Cardiac fibroblast (primary cell): ENCODE measurements at regions not wholly inside any gene's neighbourhood (a gene's known extent, or its start where the extent isn't known, plus 50 kb on each side); places are given as distances from the start of the nearest gene placed in this dataset.

Experiments used
- DNase-seq, 2 donors: peaks; one replicate each; pipeline versions ENCODE4 v3.0.0 to v3.0.0-alpha.2; 2010; ENCODE audit warnings: low read depth in 2 of 2
- H3K4me3 ChIP-seq, 2 donors: replicated peaks in 1 of 2; 1 replicate in 1 of 2; 2 replicates in 1 of 2; pipeline ENCODE4 v1.5.1; 2011; ENCODE audit warnings: low read depth in 2 of 2, low read length in 2 of 2, mild to moderate bottlenecking in 2 of 2, moderate library complexity in 1 of 2
- CTCF ChIP-seq: IDR thresholded peaks from one replicate; pipeline ENCODE4 v1.5.1; 2011; ENCODE audit warnings: low read depth, mild to moderate bottlenecking, low read length, inconsistent platforms

- TF ChIP-seq CTCF, result no peak
- peak; percentile 66 to 74 for DNase-seq
- H3K4me3 ChIP-seq, result no peak overlapping the region
Observed at GRCh38 chr13:109480011-109480955, 306.1 kb downstream of the IRS2 start.

- no peak overlapping the region for H3K4me3 ChIP-seq
- DNase-seq, result no peak
- no peak for TF ChIP-seq CTCF
Observed at GRCh38 chr13:109479534-109479933, 306.8 kb downstream of the IRS2 start.

- no peak for TF ChIP-seq CTCF
- H3K4me3 ChIP-seq, result no peak overlapping the region
- no peak for DNase-seq
Observed at GRCh38 chr13:109476001-109476400, 310.4 kb downstream of the IRS2 start.

- peak; percentile 1 for TF ChIP-seq CTCF
- H3K4me3 ChIP-seq, result no peak overlapping the region
- no peak for DNase-seq
Observed at GRCh38 chr13:109468123-109468522, 318.3 kb downstream of the IRS2 start.

GRCh38 chr13:109465148-109465547, 321.2 kb downstream of the IRS2 start:
- TF ChIP-seq CTCF, result no peak

GRCh38 chr13:109454167-109454917, 332.0 kb downstream of the IRS2 start:
- no peak overlapping the region for H3K4me3 ChIP-seq
- no peak for TF ChIP-seq CTCF
- peak; percentile 6 to 14 for DNase-seq

More at GRCh38 chr13:109465148-109465547, 321.2 kb downstream of the IRS2 start:
- H3K4me3 ChIP-seq, result no peak overlapping the region
- DNase-seq, result peak; percentile 8 to 11
